ENCODE measurements at regions not wholly inside any gene's neighbourhood (a gene's known extent, or its start where the extent isn't known, plus 50 kb on each side); places are given as distances from the start of the nearest gene placed in this dataset.

GRCh38 chr4:166625018-166625637, 609.2 kb downstream of the SPOCK3 start:
- no peak for FAIRE-seq
- no peak for ATAC-seq
- Histone ChIP-seq H3K9me3 (replicated peaks; ENCODE audit: control insufficient read depth, insufficient read depth, low read depth, low read length) (no peaks in the 10 kb centered on the region), H3K4me1 (replicated peaks in 1 of 2; ENCODE audit: control insufficient read depth in 2 of 2, insufficient read depth in 2 of 2, low read length in 2 of 2) (no peaks in the 10 kb centered on the region), H3K4me3 (no peak overlapping the region), H3K36me3 (ENCODE audit: control insufficient read depth, insufficient read depth, low read length) (no peaks in the 10 kb centered on the region), H3K9me1 (ENCODE audit: control insufficient read depth, insufficient read depth, low read length) (no peaks in the 10 kb centered on the region), H3K27me3 (ENCODE audit: control insufficient read depth in 2 of 2, insufficient read depth in 2 of 2, low read length in 2 of 2) (no peaks in the 10 kb centered on the region), H3K9ac (ENCODE audit: insufficient read depth in 1 of 2, low read depth in 2 of 2, low read length in 2 of 2) (no peak overlapping the region), H4K20me1 (replicated peaks; ENCODE audit: control insufficient read depth, insufficient read depth, low read length) (no peaks in the 10 kb centered on the region), H3K27ac (ENCODE audit: extremely low read depth, low read depth, low read length) (no peak overlapping the region), H3K4me2 (ENCODE audit: insufficient read depth, low read length) (no peak overlapping the region), H3K79me2 (ENCODE audit: control insufficient read depth, insufficient read depth, low read length) (no peaks in the 10 kb centered on the region), H2AFZ (ENCODE audit: low read depth, low read length) (no peak overlapping the region)
- WGBS (ENCODE audit: insufficient coverage, low coverage, missing lambda C conversion rate), result 0% methylated on average over 1 of the region's 1 CpG
- POLR2A ChIA-PET, result no interaction called here
- intact Hi-C loops (cut with micrococcal nuclease), result no loop called here
- in situ Hi-C loops (cut with MboI), result no loop called here
- BruUV-seq (replicated peaks), result no TSS peak
- DNase-seq (ENCODE audit: extremely low read depth in 1 of 4, low spot score in 3 of 4), result no peak
- CTCF ChIA-PET (ENCODE audit: low intra/inter-chr PET ratio), result no interaction called here
- TF ChIP-seq MGA (IDR thresholded peaks at IDR 0.05) (no peak), ZNF449 (CRISPR knock-in tag; IDR thresholded peaks at IDR 0.05) (no peak), ZNF395 (CRISPR knock-in tag; IDR thresholded peaks at IDR 0.05) (no peak), HDAC8 (tag; IDR thresholded peaks at IDR 0.05) (no peak), ZFPM2 (CRISPR knock-in tag; IDR thresholded peaks at IDR 0.05) (no peak), CBX1 (IDR thresholded peaks at IDR 0.05; ENCODE audit: low read depth) (no peak), SRSF7 (optimal IDR thresholded peaks at IDR 0.05; ENCODE audit: low read depth, low read length) (no peak), ZNF143 (CRISPR knock-in tag; IDR thresholded peaks at IDR 0.05) (no peak)
